Type B pancreatic cell (in vitro differentiated cells): ENCODE measurements at regions not wholly inside any gene's neighbourhood (a gene's known extent, or its start where the extent isn't known, plus 50 kb on each side); places are given as distances from the start of the nearest gene placed in this dataset.

Experiments used
- DNase-seq: peaks from one replicate; pipeline ENCODE4 v3.0.0; 2021; ENCODE audit warnings: mixed read lengths; ENCODE audit not compliant: unreplicated experiment; ENCODE audit errors: extremely low spot score
- H3K27ac Mint-ChIP-seq: 2 replicates; pipeline ENCODE4 v1.8.0; 2021; ENCODE audit warnings: mild to moderate bottlenecking, mixed read lengths
- H3K27me3 Mint-ChIP-seq: 2 replicates; pipeline ENCODE4 v1.8.0; 2021; ENCODE audit warnings: mixed read lengths
- H3K36me3 Mint-ChIP-seq: 2 replicates; pipeline ENCODE4 v1.8.0; 2021; ENCODE audit warnings: mixed read lengths
- H3K4me1 Mint-ChIP-seq: one replicate; pipeline ENCODE4 v1.8.0; 2021; ENCODE audit warnings: mixed read lengths; ENCODE audit not compliant: unreplicated experiment
- H3K4me3 Mint-ChIP-seq: 2 replicates; pipeline ENCODE4 v1.8.0; 2021; ENCODE audit warnings: mild to moderate bottlenecking, mixed read lengths
- H3K9me3 Mint-ChIP-seq: 2 replicates; pipeline ENCODE4 v1.8.0; 2021; ENCODE audit warnings: mixed read lengths
- TF ChIP-seq, protein P1 (sequence below): fragments of 200-600 bp; sonication (generic); conservative IDR thresholded peaks from 2 replicates; pipeline ENCODE4 v1.5.0; 2021; ENCODE audit warnings: antibody characterized with exemption, mild to moderate bottlenecking

DNA sequence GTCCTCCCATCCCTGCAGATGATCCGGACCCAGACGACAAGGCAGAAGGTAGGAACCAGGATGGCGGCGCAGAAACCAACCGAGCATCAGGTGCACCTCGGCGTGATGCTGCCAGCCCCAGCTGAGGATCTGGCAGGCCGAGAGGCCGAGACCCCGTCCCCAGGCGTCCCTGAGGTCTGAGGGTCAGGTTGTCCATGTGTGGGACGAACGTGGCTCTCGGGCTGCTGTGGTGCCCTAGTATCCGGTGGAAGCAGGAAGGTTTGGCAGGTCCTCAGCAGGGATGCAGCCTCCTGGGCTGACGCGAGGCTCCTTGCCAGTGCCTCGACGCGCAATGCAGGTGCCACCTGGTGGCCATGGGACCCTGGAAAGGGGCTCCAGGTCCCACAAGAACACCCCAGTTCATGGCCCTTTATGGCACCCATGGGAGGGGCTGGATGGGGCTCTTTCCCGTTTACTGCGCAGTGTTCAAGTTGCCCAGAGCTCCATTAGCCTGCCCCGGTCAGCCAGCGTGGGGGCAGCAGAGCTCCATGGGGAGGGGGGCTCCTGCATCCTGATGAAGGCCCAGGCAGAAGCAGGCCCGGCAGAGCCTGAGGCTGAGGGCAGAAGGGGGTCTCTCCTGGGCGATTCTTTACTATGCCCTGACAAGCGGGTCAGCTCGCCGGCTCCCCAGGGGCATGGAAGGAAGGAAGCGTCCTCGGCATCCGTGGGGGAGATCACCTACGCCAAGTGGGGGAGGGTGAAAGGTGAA is 129.9 kb downstream of the CTTN start:
- H3K4me1 Mint-ChIP-seq = peaks cover 16% of the 10 kb centered on the region
- H3K9me3 Mint-ChIP-seq = no peaks in the 10 kb centered on the region
- H3K27me3 Mint-ChIP-seq = no peaks in the 10 kb centered on the region
- no peaks in the 10 kb centered on the region for H3K36me3 Mint-ChIP-seq
- TF ChIP-seq, protein P1, sequence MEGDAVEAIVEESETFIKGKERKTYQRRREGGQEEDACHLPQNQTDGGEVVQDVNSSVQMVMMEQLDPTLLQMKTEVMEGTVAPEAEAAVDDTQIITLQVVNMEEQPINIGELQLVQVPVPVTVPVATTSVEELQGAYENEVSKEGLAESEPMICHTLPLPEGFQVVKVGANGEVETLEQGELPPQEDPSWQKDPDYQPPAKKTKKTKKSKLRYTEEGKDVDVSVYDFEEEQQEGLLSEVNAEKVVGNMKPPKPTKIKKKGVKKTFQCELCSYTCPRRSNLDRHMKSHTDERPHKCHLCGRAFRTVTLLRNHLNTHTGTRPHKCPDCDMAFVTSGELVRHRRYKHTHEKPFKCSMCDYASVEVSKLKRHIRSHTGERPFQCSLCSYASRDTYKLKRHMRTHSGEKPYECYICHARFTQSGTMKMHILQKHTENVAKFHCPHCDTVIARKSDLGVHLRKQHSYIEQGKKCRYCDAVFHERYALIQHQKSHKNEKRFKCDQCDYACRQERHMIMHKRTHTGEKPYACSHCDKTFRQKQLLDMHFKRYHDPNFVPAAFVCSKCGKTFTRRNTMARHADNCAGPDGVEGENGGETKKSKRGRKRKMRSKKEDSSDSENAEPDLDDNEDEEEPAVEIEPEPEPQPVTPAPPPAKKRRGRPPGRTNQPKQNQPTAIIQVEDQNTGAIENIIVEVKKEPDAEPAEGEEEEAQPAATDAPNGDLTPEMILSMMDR = no peak
- no peak for DNase-seq
- no peak overlapping the region for H3K27ac Mint-ChIP-seq
- no peak overlapping the region for H3K4me3 Mint-ChIP-seq

DNA sequence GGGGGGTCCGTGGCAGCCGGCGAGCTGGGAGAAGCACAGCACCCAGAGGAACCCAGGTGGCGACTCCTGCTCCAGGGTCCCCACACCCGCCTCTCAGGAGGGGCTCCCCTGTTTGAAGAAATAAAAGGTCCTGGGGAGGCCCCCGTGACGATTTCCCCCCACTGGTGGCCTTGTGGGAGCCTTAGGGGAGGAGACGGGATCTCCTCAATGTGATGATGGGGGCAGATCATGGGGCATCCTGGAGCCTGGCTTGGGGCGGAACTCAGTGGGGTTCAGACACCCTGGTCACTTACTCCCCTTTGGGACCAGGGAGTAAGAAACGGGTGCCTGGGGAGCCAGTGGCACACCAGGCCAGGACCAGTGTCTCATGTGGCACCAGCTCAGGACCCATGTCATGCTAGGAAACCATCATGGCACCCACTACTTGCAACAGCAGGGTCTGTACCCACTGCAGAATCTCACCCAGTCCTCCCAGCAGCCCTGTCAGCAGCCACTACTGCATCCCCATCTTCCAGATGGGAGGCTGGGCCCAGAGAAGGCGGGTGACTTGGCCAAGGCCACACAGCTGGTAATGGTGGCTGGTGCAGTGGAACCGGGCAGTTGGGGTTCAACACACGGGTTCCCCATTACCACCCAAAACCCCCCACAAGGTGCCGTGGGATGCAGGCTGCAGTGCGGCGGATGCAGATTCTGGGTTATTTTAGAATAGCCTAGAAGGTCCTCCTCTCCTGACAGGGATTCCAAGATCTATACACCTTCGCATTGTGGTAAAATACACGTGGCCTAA is 130.7 kb downstream of the CTTN start:
- Mint-ChIP-seq H3K4me3 (no peak overlapping the region), H3K4me1 (peaks cover 15% of the 10 kb centered on the region), H3K27ac (no peak overlapping the region), H3K36me3 (no peaks in the 10 kb centered on the region), H3K9me3 (no peaks in the 10 kb centered on the region), H3K27me3 (no peaks in the 10 kb centered on the region)
- no peak for DNase-seq
- TF ChIP-seq, protein P1 = no peak

DNA sequence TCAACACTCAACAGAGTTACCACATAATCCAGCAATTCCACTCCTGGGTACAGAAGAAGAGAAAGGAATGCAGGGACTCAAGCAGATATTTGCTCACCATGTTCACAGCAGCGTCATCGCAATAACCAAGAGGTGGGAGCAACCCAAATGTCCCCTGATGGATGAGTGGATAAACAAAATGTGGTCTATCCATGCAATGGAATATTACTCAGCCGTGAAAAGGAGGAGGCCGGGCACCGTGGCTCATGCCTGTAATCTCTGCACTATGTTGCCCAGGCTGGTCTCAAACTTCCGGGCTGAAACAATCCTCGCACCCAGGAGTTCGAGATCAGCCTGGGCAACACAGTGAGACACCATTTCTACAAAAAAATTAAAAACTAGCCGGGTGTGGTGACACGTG is 131.7 kb downstream of the CTTN start:
- no peaks in the 10 kb centered on the region for H3K36me3 Mint-ChIP-seq
- TF ChIP-seq, protein P1 = no peak
- H3K4me3 Mint-ChIP-seq = no peak overlapping the region
- peaks cover 10% of the 10 kb centered on the region for H3K4me1 Mint-ChIP-seq
- H3K27ac Mint-ChIP-seq = no peak overlapping the region
- no peaks in the 10 kb centered on the region for H3K27me3 Mint-ChIP-seq
- no peak for DNase-seq
- H3K9me3 Mint-ChIP-seq = no peaks in the 10 kb centered on the region

DNA sequence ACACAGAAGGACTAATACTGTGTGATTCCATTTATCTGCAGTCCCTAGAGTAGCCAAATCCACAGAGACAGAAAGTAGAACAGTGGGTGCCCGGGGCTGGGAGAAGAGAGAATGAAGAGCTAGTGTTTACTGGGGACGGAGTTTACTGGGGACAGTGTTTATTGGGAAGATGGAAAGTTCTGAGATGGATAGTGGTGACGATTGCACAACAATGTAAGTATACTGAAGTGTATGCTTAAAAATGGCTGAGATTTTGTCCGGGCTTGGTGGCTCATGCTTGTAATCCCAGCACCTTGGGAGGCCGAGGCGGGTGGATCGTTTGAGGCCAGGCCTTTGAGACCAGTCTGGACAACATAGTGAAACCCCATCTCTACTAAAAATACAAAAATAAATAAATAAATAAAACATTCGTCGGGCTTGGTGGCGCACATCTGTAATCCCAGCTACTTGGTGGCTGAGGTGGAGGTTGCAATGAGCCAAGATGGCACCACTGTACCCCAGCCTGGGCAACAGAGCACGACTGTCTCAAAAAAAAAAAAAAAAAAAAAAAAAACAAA is 132.4 kb downstream of the CTTN start:
- Mint-ChIP-seq H3K9me3 (no peaks in the 10 kb centered on the region), H3K36me3 (no peaks in the 10 kb centered on the region), H3K4me1 (peaks cover 10% of the 10 kb centered on the region), H3K27me3 (no peaks in the 10 kb centered on the region), H3K27ac (no peak overlapping the region), H3K4me3 (no peak overlapping the region)
- TF ChIP-seq, protein P1 = no peak
- DNase-seq = no peak

DNA sequence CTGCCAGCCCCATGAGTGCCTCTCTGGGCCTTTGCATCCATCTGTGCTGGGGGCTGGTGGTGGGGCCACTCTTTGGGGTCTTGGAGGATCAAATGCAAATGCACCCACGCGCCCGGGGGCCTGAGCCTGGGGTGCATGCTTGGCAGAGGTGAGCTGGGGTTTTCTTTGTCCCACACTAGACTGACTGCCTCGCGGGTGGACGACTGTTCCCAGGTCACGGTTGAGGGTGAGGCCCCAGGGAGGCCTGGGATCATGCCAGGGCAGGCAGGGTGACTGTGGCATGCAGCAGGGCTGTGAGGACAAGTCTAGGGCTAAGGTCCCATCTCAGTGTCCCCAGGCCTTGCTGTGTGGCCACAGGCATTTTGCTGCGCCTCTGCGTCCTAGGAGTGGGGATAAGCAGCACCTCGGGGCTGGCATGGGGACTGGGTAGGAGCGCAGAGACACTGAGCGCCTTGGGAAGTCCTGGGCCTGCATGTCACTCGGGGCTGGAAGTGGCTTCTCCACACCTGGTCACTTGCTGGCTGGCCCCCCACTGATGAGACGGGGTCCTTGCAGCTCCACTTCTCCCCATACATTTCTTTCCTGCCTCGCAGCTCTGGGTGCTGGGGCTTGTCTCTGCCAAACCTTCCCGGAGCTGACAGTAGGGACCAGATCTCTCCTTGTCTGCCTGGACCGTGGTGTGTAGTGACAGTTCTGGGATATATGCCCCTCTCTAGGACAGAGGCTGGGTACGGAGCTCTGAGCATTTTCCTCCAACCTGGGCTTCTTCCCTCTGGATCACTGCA is 133.1 kb downstream of the CTTN start:
- Mint-ChIP-seq H3K36me3 (no peaks in the 10 kb centered on the region), H3K9me3 (no peaks in the 10 kb centered on the region), H3K27me3 (no peaks in the 10 kb centered on the region), H3K4me3 (no peak overlapping the region), H3K4me1 (peaks cover 10% of the 10 kb centered on the region), H3K27ac (no peak overlapping the region)
- TF ChIP-seq, protein P1 = no peak
- no peak for DNase-seq
